ENCODE measurements at regions not wholly inside any gene's neighbourhood (a gene's known extent, or its start where the extent isn't known, plus 50 kb on each side); places are given as distances from the start of the nearest gene placed in this dataset.

GRCh38 chr3:107465064-107465631 is 57.6 kb upstream of the BBX start:
- no peaks in the 10 kb centered on the region for H3K27me3 ChIP-seq (ENCODE audit: insufficient read depth, low read length)
- Mint-ChIP-seq H3K4me1 (peaks cover 17 to 20% of the 10 kb centered on the region in 2 experiments), H3K36me3 (ENCODE audit: insufficient read depth in 1 of 3, low read depth in 3 of 3) (no peaks in the 10 kb centered on the region), H3K9me3 (no peaks in the 10 kb centered on the region), H3K27me3 (ENCODE audit: low read depth) (no peaks in the 10 kb centered on the region), H3K27ac (no peak overlapping the region), H3K4me3 (no peak overlapping the region; a peak in 1 of 5 replicates)
- H3K79me1 ChIP-seq (ENCODE audit: insufficient read depth, low read depth, low read length, poor library complexity, severe bottlenecking), result no peaks in the 10 kb centered on the region
- no peak overlapping the region for H3K9ac ChIP-seq (ENCODE audit: extremely low read depth, insufficient read length, low read length)
- WGBS (ENCODE audit: extremely low coverage, insufficient read length, low lambda C conversion rate), result no CpG with 5 or more reads among the region's 3 CpGs
- H3K4me1 ChIP-seq (ENCODE audit: insufficient read depth, low read length), result peaks cover 6% of the 10 kb centered on the region; the same call in 1 of the 2 replicates
- H3K4me2 ChIP-seq (ENCODE audit: insufficient read depth, insufficient read length, low read length), result no peak overlapping the region
- H2BK20ac ChIP-seq (ENCODE audit: low read depth, low read length, poor library complexity, severe bottlenecking), result no peak overlapping the region
- no peak overlapping the region for H2AFZ ChIP-seq (ENCODE audit: low read length)
- TF ChIP-seq CTCF (conservative IDR thresholded peaks at IDR 0.05), result no peak
- no peak overlapping the region for H3K23ac ChIP-seq (ENCODE audit: insufficient read length, low read depth, low read length)
- H3K18ac ChIP-seq (ENCODE audit: insufficient read length, low read depth, low read length), result no peak overlapping the region
- no peak overlapping the region for H3K27ac ChIP-seq (ENCODE audit: insufficient read length, low read depth, low read length)
- H4K20me1 ChIP-seq (ENCODE audit: control insufficient read depth, insufficient read depth, insufficient read length), result no peaks in the 10 kb centered on the region
- no peak overlapping the region for H4K5ac ChIP-seq (ENCODE audit: insufficient read length, low read depth, low read length)
- H4K8ac ChIP-seq (replicated peaks; ENCODE audit: insufficient read length, low read depth, low read length), result no peak overlapping the region
- no peak overlapping the region for H2AK5ac ChIP-seq (ENCODE audit: insufficient read length, low read length)
- H2BK120ac ChIP-seq (ENCODE audit: low read depth, low read length, poor library complexity, severe bottlenecking), result no peak overlapping the region
- H3K79me2 ChIP-seq (ENCODE audit: insufficient read depth, low read length), result no peaks in the 10 kb centered on the region
- no peak overlapping the region for H4K91ac ChIP-seq (ENCODE audit: insufficient read length, low read depth, low read length)
- no peak overlapping the region for H3T11ph ChIP-seq (ENCODE audit: low read length)
- no peak overlapping the region for H2BK12ac ChIP-seq (ENCODE audit: insufficient read length, low read depth, low read length)
- H3K14ac ChIP-seq (ENCODE audit: insufficient read depth, low read length), result no peak overlapping the region
- no peak overlapping the region for H3K56ac ChIP-seq (ENCODE audit: insufficient read length, low read depth, low read length)
- no peak overlapping the region for H3K4ac ChIP-seq (ENCODE audit: low read depth, low read length)
- H2BK5ac ChIP-seq (ENCODE audit: insufficient read length, low read length), result no peak overlapping the region
- no peak overlapping the region for H2BK15ac ChIP-seq (ENCODE audit: low read depth, low read length)
- no peaks in the 10 kb centered on the region for H3K9me3 ChIP-seq (ENCODE audit: control insufficient read depth, low read depth, low read length)
- no peaks in the 10 kb centered on the region for H3K23me2 ChIP-seq (ENCODE audit: insufficient read length, low read depth, low read length, poor library complexity, severe bottlenecking)
- no peak for DNase-seq
